T-cell (primary cell): ENCODE measurements at regions not wholly inside any gene's neighbourhood (a gene's known extent, or its start where the extent isn't known, plus 50 kb on each side); places are given as distances from the start of the nearest gene placed in this dataset.

Experiments
- ATAC-seq, 4 experiments: fragments of 200-7000 bp in 3 of 4; fragments of 150-1000 bp in 1 of 4; cut with Tn5 transposase; replicated peaks in 1 of 4; 1 replicate in 3 of 4; 2 replicates in 1 of 4; pipeline ENCODE4 v1.10.0; 2021; ENCODE audit warnings: moderate library complexity in 3 of 4, mild to moderate bottlenecking in 2 of 4, moderate number of reproducible peaks in 1 of 4
- CTCF ChIA-PET, 2 donors: fragments of 300-600 bp; sonication (Branson Sonifier 250); formaldehyde crosslinking; loops; one replicate each; lab custom pipeline; 2022; ENCODE audit warnings: antibody characterized with exemption in 2 of 2; lab: Charles Lee
- POLR2A ChIA-PET, 2 donors: fragments of 300-600 bp; sonication (Branson Sonifier 250); formaldehyde crosslinking; loops; one replicate each; lab custom pipeline; 2022; ENCODE audit warnings: antibody characterized with exemption in 2 of 2; lab: Charles Lee
- DNase-seq, 35 experiments: peaks; one replicate each; pipeline versions ENCODE4 v3.0.0 to v3.0.0-alpha.2; 2013 to 2023
- H3K27ac ChIP-seq: one replicate; pipeline ENCODE4 v1.5.1; 2013; ENCODE audit warnings: low read length
- H3K27me3 ChIP-seq, 2 experiments: replicated peaks in 1 of 2; 1 replicate in 1 of 2; 2 replicates in 1 of 2; pipeline versions ENCODE4 v1.6.1 to v1.7.0; 2013; ENCODE audit warnings: low read length in 1 of 2, mixed read lengths in 1 of 2; ENCODE audit not compliant: control insufficient read depth in 2 of 2, insufficient read depth in 2 of 2; ENCODE audit errors: extremely low read depth in 1 of 2
- H3K36me3 ChIP-seq, 2 donors: 1 replicate in 1 of 2; 2 replicates in 1 of 2; pipeline versions ENCODE4 v1.6.1 to v1.7.0; 2013; ENCODE audit warnings: low read length in 1 of 2; ENCODE audit not compliant: control insufficient read depth in 2 of 2, insufficient read depth in 1 of 2; ENCODE audit errors: extremely low read depth in 1 of 2
- H3K4me1 ChIP-seq, 2 experiments: 1 replicate in 1 of 2; 2 replicates in 1 of 2; pipeline versions ENCODE4 v1.6.1 to v1.7.0; 2013; ENCODE audit warnings: low read length in 2 of 2, mixed read lengths in 1 of 2; ENCODE audit not compliant: insufficient read depth in 2 of 2, control insufficient read depth in 1 of 2; ENCODE audit errors: extremely low read depth in 1 of 2
- H3K4me3 ChIP-seq, 2 donors: 1 replicate in 1 of 2; 2 replicates in 1 of 2; pipeline versions ENCODE4 v1.5.1 to v1.7.0; 2013; ENCODE audit warnings: mild to moderate bottlenecking in 2 of 2, low read length in 1 of 2, moderate library complexity in 1 of 2; ENCODE audit not compliant: control insufficient read depth in 1 of 2; ENCODE audit errors: extremely low read depth in 1 of 2
- H3K9me3 ChIP-seq: 2 replicates; pipeline ENCODE4 v1.7.0; 2013
- H3K27ac Mint-ChIP-seq, 2 donors: one replicate each; pipeline ENCODE4 v1.8.0; 2020 to 2021; ENCODE audit warnings: mild to moderate bottlenecking in 2 of 2, mixed read lengths in 2 of 2
- H3K27me3 Mint-ChIP-seq, 2 donors: one replicate each; pipeline ENCODE4 v1.8.0; 2021 to 2022; ENCODE audit warnings: mixed read lengths in 2 of 2
- H3K36me3 Mint-ChIP-seq: one replicate; pipeline ENCODE4 v1.8.0; 2021; ENCODE audit warnings: mixed read lengths
- H3K4me1 Mint-ChIP-seq, 3 donors: one replicate each; pipeline ENCODE4 v1.8.0; 2020 to 2022; ENCODE audit warnings: mixed read lengths in 3 of 3, mild to moderate bottlenecking in 1 of 3
- H3K4me3 Mint-ChIP-seq, 3 donors: one replicate each; pipeline ENCODE4 v1.8.0; 2020 to 2022; ENCODE audit warnings: mild to moderate bottlenecking in 3 of 3, mixed read lengths in 3 of 3, moderate library complexity in 3 of 3
- H3K9me3 Mint-ChIP-seq, 3 donors: one replicate each; pipeline ENCODE4 v1.8.0; 2020 to 2022; ENCODE audit warnings: mixed read lengths in 3 of 3
- WGBS: methylation state at CpG from one replicate; pipeline ENCODE4 v1.1.5; 2013; ENCODE audit warnings: missing lambda C conversion rate; ENCODE audit not compliant: insufficient coverage; 5-methylcytosine and 5-hydroxymethylcytosine counted together

DNA sequence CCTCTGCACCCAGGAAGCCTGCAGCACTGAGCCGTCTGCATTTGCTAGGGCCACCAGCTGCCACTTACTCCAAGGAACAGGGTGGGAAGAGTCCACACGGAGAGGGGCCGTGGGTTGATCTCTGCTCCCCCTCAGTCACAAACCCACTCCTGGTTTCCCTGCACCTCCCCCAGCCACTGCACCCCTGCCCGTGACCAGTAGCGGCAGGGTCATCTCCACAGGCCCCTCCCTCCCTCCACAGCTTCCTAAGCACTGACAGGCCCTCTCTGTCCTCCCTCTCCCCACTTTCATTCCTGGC, 75.2 kb downstream of the RBFOX3 start:
- no peaks in the 10 kb centered on the region for H3K36me3 Mint-ChIP-seq
- H3K27ac ChIP-seq, result no peak overlapping the region
- no peak for ATAC-seq
- H3K36me3 ChIP-seq, result no peaks in the 10 kb centered on the region
- H3K27ac Mint-ChIP-seq, result no peak overlapping the region
- DNase-seq, result no peak
- H3K4me3 ChIP-seq, result no peak overlapping the region
- H3K4me1 Mint-ChIP-seq, result no peaks in the 10 kb centered on the region
- H3K9me3 Mint-ChIP-seq, result no peaks in the 10 kb centered on the region
- H3K9me3 ChIP-seq, result no peaks in the 10 kb centered on the region
- peaks cover 14 to 22% of the 10 kb centered on the region in 2 donors for H3K27me3 Mint-ChIP-seq
- peaks cover 0 to 58% of the 10 kb centered on the region in 2 experiments for H3K27me3 ChIP-seq
- ChIA-PET CTCF (interaction anchor here in 1 of 2 donors (0.7 kb wide), 1 partner anchor 9 kb away, joined by 5 read pairs; no protein-coding TSS in a partner anchor), POLR2A (no interaction called here)
- H3K4me3 Mint-ChIP-seq, result no peak overlapping the region
- 74% methylated on average over 5 of the region's 5 CpGs for WGBS
- no peaks in the 10 kb centered on the region for H3K4me1 ChIP-seq

DNA sequence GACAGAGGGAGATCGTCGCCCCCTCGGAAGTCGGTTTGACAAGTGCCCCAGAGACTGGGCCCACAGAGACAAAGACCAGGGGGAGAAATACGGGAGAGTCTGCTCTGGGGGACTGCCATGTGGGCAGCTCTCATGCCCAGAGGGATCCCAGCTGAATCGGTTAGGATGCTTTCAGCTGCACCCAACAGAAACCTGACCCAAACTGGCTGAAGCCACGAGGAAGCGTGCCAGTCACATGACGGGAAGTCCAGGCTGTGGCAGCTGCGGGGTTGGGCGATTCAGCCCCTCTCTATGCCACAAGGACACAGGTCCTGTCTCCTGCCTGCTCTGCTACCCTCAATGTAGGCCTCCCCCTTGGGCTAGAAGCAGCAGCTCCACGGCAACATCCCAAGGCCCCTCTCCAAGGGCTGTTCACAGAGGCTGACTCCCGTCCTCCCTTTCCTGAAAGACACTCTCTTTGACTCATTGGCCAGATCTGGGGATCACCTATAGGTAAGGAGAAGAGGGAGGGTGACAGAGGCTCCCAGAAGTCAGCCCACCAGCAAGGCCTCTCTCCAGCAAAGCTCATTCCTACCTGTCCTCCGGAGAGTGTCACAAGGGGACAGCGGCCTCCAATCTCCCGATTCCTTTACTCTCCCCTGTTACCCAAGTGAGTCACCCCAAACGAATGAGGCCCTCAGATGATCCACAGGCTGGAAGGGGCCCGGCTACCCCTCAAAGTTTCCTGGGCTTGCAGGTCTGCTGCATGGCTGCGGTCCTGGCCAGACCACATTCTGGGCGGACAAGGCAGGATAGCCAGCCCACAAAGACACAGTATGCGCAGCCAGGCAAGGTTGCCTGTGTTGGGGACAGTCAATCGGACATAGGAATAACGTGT, 75.8 kb downstream of the RBFOX3 start:
- no peak for DNase-seq
- Mint-ChIP-seq H3K27me3 (peaks cover 17 to 26% of the 10 kb centered on the region in 2 donors), H3K9me3 (no peaks in the 10 kb centered on the region), H3K4me3 (no peak overlapping the region), H3K36me3 (no peaks in the 10 kb centered on the region), H3K4me1 (no peaks in the 10 kb centered on the region), H3K27ac (no peak overlapping the region)
- Histone ChIP-seq H3K4me3 (no peak overlapping the region), H3K27ac (no peak overlapping the region), H3K27me3 (peaks cover 0 to 59% of the 10 kb centered on the region in 2 experiments), H3K4me1 (no peaks in the 10 kb centered on the region), H3K36me3 (no peaks in the 10 kb centered on the region), H3K9me3 (no peaks in the 10 kb centered on the region)
- CTCF ChIA-PET, result interaction anchor here in 1 of 2 donors (0.7 kb wide), 1 partner anchor 10 kb away, joined by 5 read pairs; no protein-coding TSS in a partner anchor
- no peak for ATAC-seq
- WGBS, result 79% methylated on average over 21 of the region's 23 CpGs
- POLR2A ChIA-PET, result no interaction called here

DNA sequence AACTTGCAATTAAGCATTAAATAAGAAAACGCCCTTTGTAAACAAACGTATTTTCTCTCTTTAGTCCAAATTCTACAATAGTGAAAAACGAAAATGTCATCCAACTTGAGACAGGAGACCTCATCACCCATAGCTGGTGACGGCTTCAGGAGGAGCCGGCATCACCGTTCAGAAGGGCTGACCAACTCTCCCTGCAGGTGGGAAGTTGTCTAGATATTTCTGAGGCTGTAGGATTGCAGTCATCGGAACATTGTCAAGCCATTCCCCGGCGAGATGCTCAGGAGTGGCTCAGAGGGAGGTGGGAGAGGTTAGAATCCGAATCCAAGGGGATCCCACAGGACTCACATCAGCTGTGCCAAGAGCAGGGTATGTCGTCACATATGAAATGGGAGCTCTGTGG, 76.7 kb downstream of the RBFOX3 start:
- CTCF ChIA-PET, result no interaction called here
- ATAC-seq (no peak), DNase-seq (no peak)
- Mint-ChIP-seq H3K4me3 (no peak overlapping the region), H3K4me1 (no peaks in the 10 kb centered on the region), H3K36me3 (no peaks in the 10 kb centered on the region), H3K27ac (no peak overlapping the region), H3K27me3 (peaks cover 19 to 34% of the 10 kb centered on the region in 2 donors), H3K9me3 (no peaks in the 10 kb centered on the region)
- POLR2A ChIA-PET, result no interaction called here
- 79% methylated on average over 8 of the region's 11 CpGs for WGBS
- Histone ChIP-seq H3K27ac (no peak overlapping the region), H3K4me3 (no peak overlapping the region), H3K4me1 (no peaks in the 10 kb centered on the region), H3K9me3 (no peaks in the 10 kb centered on the region), H3K27me3 (peaks cover 0 to 68% of the 10 kb centered on the region in 2 experiments), H3K36me3 (no peaks in the 10 kb centered on the region)

DNA sequence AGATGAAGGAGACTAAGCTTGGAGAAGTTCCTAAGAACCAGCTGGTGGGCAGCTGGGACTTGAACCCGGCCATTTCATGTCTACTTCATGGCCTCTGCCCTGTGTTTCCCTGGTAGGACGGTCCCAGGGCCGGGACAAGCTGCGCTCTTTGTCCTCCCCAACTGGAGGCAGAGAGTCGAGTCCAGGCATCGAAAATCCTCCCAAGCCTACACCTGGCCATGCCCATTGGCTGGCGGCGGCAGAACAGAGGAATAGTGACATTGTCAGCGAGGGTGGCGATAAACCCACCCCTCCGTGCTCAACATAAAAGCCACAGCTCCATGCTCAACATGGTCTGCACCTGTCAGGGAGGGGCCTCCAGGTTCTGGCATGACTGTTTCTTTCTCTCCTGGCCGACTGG, 77.7 kb downstream of the RBFOX3 start:
- Histone ChIP-seq H3K36me3 (no peaks in the 10 kb centered on the region), H3K4me1 (no peaks in the 10 kb centered on the region), H3K27me3 (peaks cover 0 to 65% of the 10 kb centered on the region in 2 experiments), H3K4me3 (no peak overlapping the region), H3K27ac (no peak overlapping the region), H3K9me3 (no peaks in the 10 kb centered on the region)
- Mint-ChIP-seq H3K27ac (no peak overlapping the region), H3K27me3 (peaks cover 22 to 38% of the 10 kb centered on the region in 2 donors), H3K9me3 (no peaks in the 10 kb centered on the region), H3K36me3 (no peaks in the 10 kb centered on the region), H3K4me3 (no peak overlapping the region), H3K4me1 (no peaks in the 10 kb centered on the region)
- ATAC-seq (no peak), DNase-seq (no peak)
- ChIA-PET CTCF (interaction anchor here in 1 of 2 donors (0.8 kb wide), 1 partner anchor 11 kb away, joined by 3 read pairs; no protein-coding TSS in a partner anchor), POLR2A (no interaction called here)
- WGBS, result 80% methylated on average over 7 of the region's 12 CpGs

DNA sequence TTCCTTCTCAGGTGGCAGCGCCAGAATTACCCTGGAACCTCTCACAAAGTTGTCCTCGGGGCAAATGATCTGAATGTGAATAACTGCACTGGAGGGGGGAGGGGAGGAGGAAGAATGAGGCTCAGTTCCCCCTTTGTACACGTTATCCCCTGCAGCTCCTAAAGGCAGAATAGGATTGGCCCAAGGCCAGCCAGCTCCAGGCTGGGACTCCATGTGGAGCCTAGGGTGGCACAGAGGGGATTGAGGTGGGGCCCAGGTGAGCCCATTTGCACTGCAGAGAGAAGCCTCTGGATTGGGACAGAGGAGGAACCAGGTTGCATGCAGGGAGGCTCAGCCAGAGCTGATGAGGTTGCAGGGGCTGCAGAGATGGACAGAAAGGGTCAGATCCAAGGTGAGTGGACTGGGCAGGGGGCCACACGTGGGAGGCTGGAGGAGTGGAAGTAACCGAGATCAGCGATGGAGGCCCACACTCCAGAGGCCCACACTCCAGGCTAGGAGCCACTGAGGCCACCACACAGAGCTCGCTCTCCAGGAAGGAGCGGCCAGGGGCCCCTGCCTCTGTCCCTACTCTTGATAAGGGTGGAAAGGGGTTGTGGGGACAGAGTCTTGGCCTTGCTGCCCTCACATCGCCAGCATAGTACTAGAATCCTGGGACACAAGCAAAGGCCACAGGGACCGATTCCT, 78.6 kb downstream of the RBFOX3 start:
- Histone ChIP-seq H3K27ac (no peak overlapping the region), H3K36me3 (no peaks in the 10 kb centered on the region), H3K4me3 (no peak overlapping the region), H3K27me3 (peaks cover 0 to 60% of the 10 kb centered on the region in 2 experiments), H3K4me1 (no peaks in the 10 kb centered on the region), H3K9me3 (no peaks in the 10 kb centered on the region)
- H3K27ac Mint-ChIP-seq, result no peak overlapping the region
- 68% methylated on average over 8 of the region's 10 CpGs for WGBS
- ChIA-PET POLR2A (no interaction called here), CTCF (interaction anchor here in 1 of 2 donors (0.8 kb wide), 1 partner anchor 12 kb away, joined by 3 read pairs; no protein-coding TSS in a partner anchor)
- no peaks in the 10 kb centered on the region for H3K36me3 Mint-ChIP-seq
- H3K9me3 Mint-ChIP-seq, result no peaks in the 10 kb centered on the region
- H3K4me3 Mint-ChIP-seq, result no peak overlapping the region
- ATAC-seq, result no peak
- peaks cover 22 to 37% of the 10 kb centered on the region in 2 donors for H3K27me3 Mint-ChIP-seq
- H3K4me1 Mint-ChIP-seq, result no peaks in the 10 kb centered on the region
- DNase-seq, result no peak

DNA sequence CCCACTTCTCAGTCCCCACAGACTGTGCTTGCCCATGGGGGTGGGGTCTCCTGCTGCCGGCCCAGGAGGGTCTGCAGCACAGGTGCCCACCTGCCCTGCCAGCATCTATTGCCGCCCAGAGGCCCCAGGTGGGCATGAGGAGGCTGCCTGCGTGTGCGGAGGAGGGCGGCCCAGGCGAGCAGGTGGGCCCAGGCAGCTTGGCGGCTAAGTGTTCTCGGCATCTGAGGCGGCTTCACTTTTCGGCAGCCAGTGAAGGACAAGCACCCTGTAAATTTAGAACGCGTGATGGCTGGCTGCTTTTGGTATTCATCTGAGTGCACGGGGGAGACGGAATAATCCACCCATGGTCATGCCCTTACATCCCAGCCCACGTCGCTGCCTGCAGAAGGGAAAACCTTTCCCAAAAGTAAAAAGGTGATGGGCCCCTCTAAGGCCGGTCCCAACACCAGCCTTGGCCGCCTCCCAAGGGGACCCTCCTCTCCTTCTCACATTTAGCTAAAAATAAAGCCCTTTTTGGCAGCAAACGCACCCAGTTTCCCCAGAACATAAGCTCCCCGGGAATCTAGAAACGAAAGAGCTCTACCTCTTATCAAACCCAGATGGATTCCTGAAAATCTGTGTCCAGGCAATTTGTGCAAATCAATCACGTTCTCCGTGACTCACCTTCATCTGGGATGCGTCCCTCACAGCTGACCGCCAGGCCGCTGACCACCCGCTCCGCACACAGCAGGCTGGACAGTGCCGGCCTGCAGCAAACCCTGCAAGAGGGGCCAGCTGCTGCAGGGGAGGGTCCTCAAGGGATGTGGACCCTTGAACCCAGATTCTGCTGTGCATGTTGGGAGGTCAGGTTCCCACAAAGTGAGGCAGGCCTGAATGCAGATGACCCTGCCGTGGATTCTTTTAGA, 79.4 kb downstream of the RBFOX3 start:
- Histone ChIP-seq H3K4me1 (no peaks in the 10 kb centered on the region), H3K36me3 (no peaks in the 10 kb centered on the region), H3K27me3 (peaks cover 0 to 63% of the 10 kb centered on the region in 2 experiments), H3K9me3 (no peaks in the 10 kb centered on the region), H3K4me3 (no peak overlapping the region), H3K27ac (no peak overlapping the region)
- Mint-ChIP-seq H3K4me3 (no peak overlapping the region), H3K36me3 (no peaks in the 10 kb centered on the region), H3K4me1 (no peaks in the 10 kb centered on the region), H3K9me3 (no peaks in the 10 kb centered on the region), H3K27me3 (peaks cover 24 to 37% of the 10 kb centered on the region in 2 donors), H3K27ac (no peak overlapping the region)
- ATAC-seq (no peak), DNase-seq (no peak)
- 86% methylated on average over 29 of the region's 30 CpGs for WGBS
- ChIA-PET CTCF (no interaction called here), POLR2A (no interaction called here)
